ENCODE measurements at regions not wholly inside any gene's neighbourhood (a gene's known extent, or its start where the extent isn't known, plus 50 kb on each side); places are given as distances from the start of the nearest gene placed in this dataset.

DNA sequence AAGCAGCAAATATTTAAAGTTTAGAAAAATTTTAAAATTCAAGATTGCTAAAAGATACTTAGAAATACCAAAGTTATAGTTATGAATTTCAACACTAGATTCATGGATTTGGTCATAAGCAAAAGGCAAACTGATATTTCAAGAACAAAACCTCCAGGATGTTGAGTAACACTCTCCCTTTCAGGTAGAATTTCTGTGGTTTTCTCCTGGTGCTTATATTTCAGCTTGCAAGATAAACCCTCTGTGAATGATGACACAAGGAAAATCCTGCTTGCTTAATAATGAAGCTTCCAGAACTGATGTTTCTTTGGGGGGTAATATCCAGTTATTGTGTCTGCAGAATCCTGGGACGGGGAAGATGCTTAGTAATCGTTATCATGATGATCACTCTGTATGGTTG, 320.3 kb upstream of the EDNRB start:
- TF ChIP-seq CTCF (conservative IDR thresholded peaks at IDR 0.05; ENCODE audit: low read length) (no peak), EZH2phosphoT487 (IDR thresholded peaks at IDR 0.05; ENCODE audit: borderline replicate concordance) (no peak)

All from Loucy (cell line).